ENCODE measurements at regions not wholly inside any gene's neighbourhood (a gene's known extent, or its start where the extent isn't known, plus 50 kb on each side); places are given as distances from the start of the nearest gene placed in this dataset.

DNA sequence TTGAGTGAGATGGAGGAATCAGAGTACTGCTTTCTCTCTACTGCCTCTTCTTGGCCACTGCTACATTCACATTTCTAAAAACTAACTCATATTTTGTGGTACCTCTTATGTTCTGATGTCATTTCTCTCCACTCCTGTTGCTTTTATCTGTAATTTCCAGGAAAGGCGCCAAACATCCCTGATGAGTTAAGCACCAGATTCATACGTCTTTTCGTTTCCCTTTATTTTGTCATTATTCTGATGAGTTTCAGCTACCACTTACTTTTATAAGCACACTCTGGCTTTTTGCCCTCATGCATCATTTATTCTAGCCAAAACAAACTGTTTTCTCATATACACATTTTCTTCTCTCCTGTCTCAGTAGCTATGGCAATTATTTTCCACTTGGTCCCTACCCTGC, 680.0 kb downstream of the RNF144B start:
- no peak for DNase-seq (ENCODE audit: low read depth)
- no peak overlapping the region for H3K4me3 ChIP-seq (ENCODE audit: low read length)
- TF ChIP-seq, protein P1, sequence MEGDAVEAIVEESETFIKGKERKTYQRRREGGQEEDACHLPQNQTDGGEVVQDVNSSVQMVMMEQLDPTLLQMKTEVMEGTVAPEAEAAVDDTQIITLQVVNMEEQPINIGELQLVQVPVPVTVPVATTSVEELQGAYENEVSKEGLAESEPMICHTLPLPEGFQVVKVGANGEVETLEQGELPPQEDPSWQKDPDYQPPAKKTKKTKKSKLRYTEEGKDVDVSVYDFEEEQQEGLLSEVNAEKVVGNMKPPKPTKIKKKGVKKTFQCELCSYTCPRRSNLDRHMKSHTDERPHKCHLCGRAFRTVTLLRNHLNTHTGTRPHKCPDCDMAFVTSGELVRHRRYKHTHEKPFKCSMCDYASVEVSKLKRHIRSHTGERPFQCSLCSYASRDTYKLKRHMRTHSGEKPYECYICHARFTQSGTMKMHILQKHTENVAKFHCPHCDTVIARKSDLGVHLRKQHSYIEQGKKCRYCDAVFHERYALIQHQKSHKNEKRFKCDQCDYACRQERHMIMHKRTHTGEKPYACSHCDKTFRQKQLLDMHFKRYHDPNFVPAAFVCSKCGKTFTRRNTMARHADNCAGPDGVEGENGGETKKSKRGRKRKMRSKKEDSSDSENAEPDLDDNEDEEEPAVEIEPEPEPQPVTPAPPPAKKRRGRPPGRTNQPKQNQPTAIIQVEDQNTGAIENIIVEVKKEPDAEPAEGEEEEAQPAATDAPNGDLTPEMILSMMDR (conservative IDR thresholded peaks at IDR 0.05; ENCODE audit: low read length) = no peak

DNA sequence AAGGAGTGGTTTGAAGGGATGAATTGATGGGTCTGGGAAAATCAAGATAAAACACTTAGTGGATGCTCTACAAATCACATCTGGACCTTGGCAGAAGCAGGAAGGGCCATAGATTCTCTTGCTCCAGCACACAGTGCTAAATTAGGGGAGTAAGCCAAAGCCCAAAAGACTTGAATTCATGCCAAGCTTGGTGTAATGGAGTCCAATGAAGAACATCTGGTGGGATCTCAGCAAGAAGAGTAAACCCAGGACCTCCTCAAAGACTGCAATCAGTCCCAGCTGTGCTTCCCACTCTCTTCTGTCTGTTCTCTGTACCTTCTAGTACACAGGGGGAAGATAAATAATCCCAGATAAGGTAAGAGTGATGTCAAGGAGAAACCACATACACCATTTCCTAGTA, 683.4 kb downstream of the RNF144B start:
- no peak overlapping the region for H3K4me3 ChIP-seq (ENCODE audit: low read length)
- DNase-seq (ENCODE audit: low read depth) = peak; percentile 0
- TF ChIP-seq, protein P1 (conservative IDR thresholded peaks at IDR 0.05; ENCODE audit: low read length) = no peak

DNA sequence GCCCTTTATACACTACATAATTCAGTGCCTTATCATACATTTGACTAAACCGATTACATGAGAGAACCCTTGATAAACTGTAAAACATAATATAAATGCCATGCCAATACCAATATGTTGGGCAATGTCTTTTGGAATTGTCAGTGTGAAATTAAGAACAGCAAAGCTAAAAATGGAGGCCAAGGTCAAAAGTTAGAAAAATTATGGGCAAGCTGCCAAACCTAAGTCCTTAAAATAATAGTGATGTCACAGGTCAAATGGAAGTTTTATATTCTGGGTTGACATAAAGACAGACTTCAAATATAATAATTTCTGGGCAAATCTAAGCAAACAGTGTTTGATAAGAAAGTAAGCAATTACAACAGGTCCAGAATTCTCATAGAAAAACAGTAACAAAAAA, 696.7 kb downstream of the RNF144B start:
- no peak overlapping the region for H3K4me3 ChIP-seq (ENCODE audit: low read length)
- DNase-seq (ENCODE audit: low read depth) = no peak
- TF ChIP-seq, protein P1 (conservative IDR thresholded peaks at IDR 0.05; ENCODE audit: low read length) = no peak

DNA sequence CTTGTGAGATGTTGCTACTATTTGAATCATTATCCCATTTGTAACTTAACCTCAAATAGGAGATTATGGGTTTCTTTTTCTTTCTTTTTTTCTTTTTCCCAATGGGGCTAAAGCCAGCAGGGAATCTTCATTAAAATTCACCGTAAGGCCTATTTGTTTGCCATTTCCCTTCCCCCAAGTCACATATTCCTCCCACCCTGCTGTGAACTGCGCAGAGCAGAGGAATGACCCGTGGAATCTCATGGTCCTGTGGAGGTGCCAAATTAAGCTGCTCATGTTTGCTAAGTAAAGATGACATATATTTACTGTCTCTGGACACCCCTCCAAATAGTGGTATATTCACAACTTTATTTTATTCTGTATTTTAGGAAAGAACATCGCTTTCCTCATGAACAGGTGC, 699.3 kb downstream of the RNF144B start:
- TF ChIP-seq, protein P1 (conservative IDR thresholded peaks at IDR 0.05; ENCODE audit: low read length) = no peak
- no peak overlapping the region for H3K4me3 ChIP-seq (ENCODE audit: low read length)
- DNase-seq (ENCODE audit: low read depth) = no peak

DNA sequence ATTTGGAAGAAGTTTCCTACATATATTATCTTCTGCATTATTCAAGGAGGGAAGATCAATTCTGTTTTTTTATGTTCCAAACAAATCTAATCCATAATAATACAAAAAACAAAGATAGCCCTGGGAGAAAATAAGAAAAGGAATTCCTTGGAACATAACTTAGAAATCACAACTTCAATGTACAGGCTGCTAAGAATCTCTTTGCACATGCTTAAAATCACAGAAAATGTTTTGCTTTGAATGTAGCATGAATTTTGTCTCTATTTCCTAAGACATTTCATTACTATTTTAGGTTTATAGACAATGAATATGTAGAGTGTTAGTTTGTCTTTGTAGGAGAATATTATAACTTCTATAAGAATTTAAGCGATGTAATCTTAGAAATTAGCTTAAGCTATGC, 700.1 kb downstream of the RNF144B start:
- TF ChIP-seq, protein P1 (conservative IDR thresholded peaks at IDR 0.05; ENCODE audit: low read length) = no peak
- DNase-seq (ENCODE audit: low read depth) = no peak

DNA sequence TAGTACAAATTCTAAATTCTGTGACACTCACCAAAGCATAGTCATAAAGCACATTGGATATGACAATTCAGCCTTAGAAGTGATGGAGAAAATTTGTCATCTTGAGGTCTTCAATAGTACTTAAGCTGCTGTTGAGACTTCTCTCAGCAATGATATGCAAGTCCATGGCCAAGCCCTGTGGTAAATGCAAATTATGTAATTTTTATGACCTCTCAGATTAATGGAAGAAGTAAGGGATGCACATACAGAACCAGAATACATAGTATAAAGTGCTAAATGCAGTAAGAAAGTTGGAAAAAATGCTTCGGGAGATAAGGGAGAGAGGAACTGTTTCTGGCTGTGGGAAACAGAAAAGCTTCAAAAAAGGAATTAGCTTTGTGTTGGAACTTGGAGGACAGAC, 700.7 kb downstream of the RNF144B start:
- H3K4me3 ChIP-seq (ENCODE audit: low read length) = no peak overlapping the region
- DNase-seq (ENCODE audit: low read depth) = no peak
- TF ChIP-seq, protein P1 (conservative IDR thresholded peaks at IDR 0.05; ENCODE audit: low read length) = no peak

More for the DNA sequence above, 700.1 kb downstream of the RNF144B start:
- no peak overlapping the region for H3K4me3 ChIP-seq (ENCODE audit: low read length)

DNA sequence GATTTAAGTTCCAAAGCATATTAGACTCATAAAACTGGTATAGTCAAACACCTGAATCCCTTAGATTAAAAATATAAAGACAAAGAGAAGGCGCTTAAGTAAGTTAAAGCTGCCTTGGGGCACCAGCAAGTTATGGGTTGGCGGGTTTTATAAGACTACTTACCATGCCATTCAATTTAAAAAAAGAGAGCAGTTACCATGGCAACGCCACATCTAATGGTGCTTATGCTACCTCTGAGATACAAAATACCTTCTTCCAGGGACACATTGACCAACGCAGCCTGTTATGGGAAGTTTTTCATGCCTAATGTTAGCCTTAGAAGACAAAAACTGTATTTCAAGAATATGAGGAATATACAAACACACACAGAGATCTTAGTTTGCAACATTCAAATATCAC, 713.6 kb downstream of the RNF144B start:
- TF ChIP-seq, protein P1 (conservative IDR thresholded peaks at IDR 0.05; ENCODE audit: low read length) = no peak
- no peak overlapping the region for H3K4me3 ChIP-seq (ENCODE audit: low read length)
- DNase-seq (ENCODE audit: low read depth) = no peak
